Stimulated activated effector memory CD8-positive, alpha-beta T cell treated with anti-CD3 and anti-CD28 coated beads, Interleukin-12 subunit alpha, Interleukin-12 subunit beta, amount 100 ng/mL, for 72 hours (primary cell): ENCODE measurements at regions not wholly inside any gene's neighbourhood (a gene's known extent, or its start where the extent isn't known, plus 50 kb on each side); places are given as distances from the start of the nearest gene placed in this dataset.
"Not testable (repeated sequence)": the region's sequence is repeated elsewhere in the genome, so short reads cannot be mapped to it uniquely, and the experiment has no call there.

Experiments used
- ATAC-seq: fragments of 150-1000 bp; cut with Tn5 transposase; 2 replicates; pipeline ENCODE4 v1.10.0; 2021
- DNase-seq, 2 donors: peaks; one replicate each; pipeline ENCODE4 v3.0.0; 2021 to 2022; ENCODE audit warnings: low spot score in 2 of 2
- H3K27ac Mint-ChIP-seq: one replicate; pipeline ENCODE4 v1.8.0; 2022; ENCODE audit warnings: mild to moderate bottlenecking, mixed read lengths
- H3K36me3 Mint-ChIP-seq: one replicate; pipeline ENCODE4 v1.8.0; 2022; ENCODE audit warnings: mild to moderate bottlenecking, mixed read lengths
- H3K4me1 Mint-ChIP-seq: one replicate; pipeline ENCODE4 v1.8.0; 2022; ENCODE audit warnings: mixed read lengths
- H3K4me3 Mint-ChIP-seq: one replicate; pipeline ENCODE4 v1.8.0; 2022; ENCODE audit warnings: mild to moderate bottlenecking, mixed read lengths
- H3K9me3 Mint-ChIP-seq: one replicate; pipeline ENCODE4 v1.8.0; 2022; ENCODE audit warnings: mixed read lengths

- Mint-ChIP-seq H3K27ac (peak overlapping the region; percentile 75), H3K4me3 (no peak overlapping the region), H3K36me3 (no peaks in the 10 kb centered on the region), H3K4me1 (peaks cover 6% of the 10 kb centered on the region), H3K9me3 (no peaks in the 10 kb centered on the region)
- DNase-seq (no peak), ATAC-seq (peak; percentile 28)
These were observed 67.1 kb downstream of the RMI2 start for GRCh38 chr16:11412175-11412904.

DNA sequence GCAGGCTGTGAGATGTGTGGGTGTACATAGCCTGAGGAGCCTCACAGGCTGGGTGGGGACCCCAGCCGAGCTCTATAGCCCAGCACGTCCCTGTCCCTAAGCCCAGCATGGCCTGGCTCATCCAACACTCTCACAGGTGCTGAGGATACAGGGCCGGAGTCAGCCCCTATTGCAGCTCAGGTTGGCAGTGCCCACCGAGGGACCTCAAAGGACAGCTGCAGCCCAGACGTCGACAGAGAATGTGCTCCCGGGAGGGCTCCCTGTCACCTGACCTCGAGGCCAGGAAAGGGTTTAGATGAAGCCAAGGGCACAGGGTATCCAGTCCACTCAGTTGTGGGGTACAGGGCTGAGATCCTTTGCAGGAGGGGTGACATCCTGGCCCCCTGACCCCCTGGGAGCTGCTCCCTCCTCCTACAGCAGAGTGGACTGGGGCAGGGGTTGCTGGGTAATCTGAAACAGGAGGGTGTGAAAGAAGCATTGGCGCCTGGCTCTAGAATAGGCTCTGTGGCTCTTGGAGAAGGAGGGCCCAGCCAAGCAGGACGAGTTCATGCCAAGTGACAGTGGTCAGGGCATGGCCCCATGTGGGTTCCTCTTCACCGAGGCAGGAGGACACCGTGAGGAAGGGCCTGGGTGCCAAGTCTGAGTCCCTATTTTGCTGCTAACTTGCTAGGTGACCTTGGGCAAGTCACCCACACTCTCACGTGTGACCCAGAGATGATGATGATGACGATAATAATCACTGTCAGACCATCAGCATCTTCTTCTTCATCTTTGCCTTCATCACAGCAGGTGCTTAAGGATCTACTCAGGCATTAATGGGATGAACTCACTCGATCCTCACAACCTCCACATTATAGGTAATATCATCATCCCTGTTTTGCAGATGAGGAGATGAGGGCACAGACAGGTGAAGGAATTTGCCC is 68.0 kb downstream of the RMI2 start:
- no peak overlapping the region for H3K4me3 Mint-ChIP-seq
- ATAC-seq (no peak), DNase-seq (no peak)
- no peak overlapping the region for H3K27ac Mint-ChIP-seq
- H3K9me3 Mint-ChIP-seq = no peaks in the 10 kb centered on the region
- peaks cover 6% of the 10 kb centered on the region for H3K4me1 Mint-ChIP-seq
- H3K36me3 Mint-ChIP-seq = no peaks in the 10 kb centered on the region

DNA sequence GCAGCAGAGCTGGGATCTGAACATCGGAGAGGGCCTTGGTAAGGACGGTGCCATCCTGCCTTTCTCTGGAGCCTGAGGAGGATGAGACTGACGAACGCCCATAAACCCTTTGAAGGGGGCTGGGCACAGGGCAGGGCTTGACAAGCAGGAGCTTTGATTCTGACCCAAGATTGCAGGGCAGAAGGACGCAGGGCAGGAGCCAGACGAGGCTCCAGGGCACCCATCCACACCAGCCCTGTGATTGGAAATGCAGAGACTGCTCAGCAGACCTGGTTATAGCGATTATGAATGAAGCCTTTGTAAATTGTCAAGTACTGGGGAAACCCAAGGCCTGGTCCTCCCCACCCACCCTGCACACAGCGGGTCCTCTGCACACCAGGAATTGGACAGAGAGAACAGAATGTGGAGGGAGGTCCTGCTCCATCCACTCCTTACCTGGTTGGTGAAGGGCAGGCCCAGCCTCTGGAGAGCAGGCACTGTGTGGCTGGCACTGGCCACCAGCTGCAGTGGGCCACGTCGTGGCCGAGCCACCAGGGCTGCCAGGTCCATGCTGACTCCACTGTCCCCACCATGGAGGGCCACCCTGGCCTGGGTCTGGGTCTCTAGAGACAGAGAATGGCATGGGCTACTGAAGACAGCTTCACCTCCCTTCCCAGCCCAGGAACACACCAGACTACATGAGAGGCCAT is 68.8 kb downstream of the RMI2 start:
- Mint-ChIP-seq H3K9me3 (no peaks in the 10 kb centered on the region), H3K4me1 (peaks cover 6% of the 10 kb centered on the region), H3K36me3 (no peaks in the 10 kb centered on the region), H3K27ac (no peak overlapping the region), H3K4me3 (no peak overlapping the region)
- no peak for DNase-seq
- no peak for ATAC-seq

- no peak for DNase-seq
- no peak for ATAC-seq
- H3K27ac Mint-ChIP-seq = no peak overlapping the region
These were observed 69.8 kb downstream of the RMI2 start for GRCh38 chr16:11414815-11415775.

DNA sequence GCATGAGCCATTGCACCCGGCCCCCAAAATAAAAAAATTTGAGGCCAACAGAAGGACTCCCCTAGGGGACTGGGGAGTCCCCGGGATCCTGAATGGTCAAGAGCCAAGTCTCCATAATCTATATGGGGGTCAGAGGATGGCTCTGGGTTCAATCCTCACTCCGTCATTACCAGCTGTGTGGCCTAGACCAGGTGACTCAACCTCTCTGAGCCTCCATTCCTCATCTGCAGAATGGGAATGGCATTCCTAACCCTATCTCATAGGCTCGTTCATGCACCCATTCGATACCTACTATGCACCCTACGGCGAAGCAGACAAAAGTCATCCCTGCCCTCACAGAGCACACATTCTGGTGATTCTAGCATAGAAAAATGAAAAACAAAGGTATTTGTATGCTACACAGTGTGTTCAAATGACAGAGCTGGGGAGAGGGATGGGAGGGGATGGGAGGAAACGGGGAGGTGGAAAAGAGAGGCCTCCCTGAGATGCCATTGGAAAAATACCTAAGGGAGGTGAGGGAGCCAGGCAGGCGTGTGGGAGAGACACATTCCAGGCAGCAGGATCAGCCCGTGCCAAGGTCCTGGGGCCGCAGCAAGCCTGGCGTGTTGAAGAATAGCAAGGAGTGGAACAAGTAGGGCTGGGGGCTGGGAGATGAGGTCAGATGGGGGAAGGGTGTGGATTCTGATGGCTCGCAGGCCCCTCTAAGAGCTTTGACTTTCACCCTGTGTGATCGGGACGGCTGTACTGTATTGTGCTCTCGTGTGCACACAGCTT is 71.2 kb downstream of the RMI2 start:
- no peak overlapping the region for H3K27ac Mint-ChIP-seq
- no peaks in the 10 kb centered on the region for H3K36me3 Mint-ChIP-seq
- ATAC-seq (no peak), DNase-seq (no peak)
- H3K4me1 Mint-ChIP-seq = peaks cover 6% of the 10 kb centered on the region
- H3K4me3 Mint-ChIP-seq = no peak overlapping the region
- no peaks in the 10 kb centered on the region for H3K9me3 Mint-ChIP-seq

More at GRCh38 chr16:11414815-11415775, 69.8 kb downstream of the RMI2 start:
- no peak overlapping the region for H3K4me3 Mint-ChIP-seq
- H3K36me3 Mint-ChIP-seq = no peaks in the 10 kb centered on the region
- H3K9me3 Mint-ChIP-seq = no peaks in the 10 kb centered on the region
- H3K4me1 Mint-ChIP-seq = peaks cover 6% of the 10 kb centered on the region

DNA sequence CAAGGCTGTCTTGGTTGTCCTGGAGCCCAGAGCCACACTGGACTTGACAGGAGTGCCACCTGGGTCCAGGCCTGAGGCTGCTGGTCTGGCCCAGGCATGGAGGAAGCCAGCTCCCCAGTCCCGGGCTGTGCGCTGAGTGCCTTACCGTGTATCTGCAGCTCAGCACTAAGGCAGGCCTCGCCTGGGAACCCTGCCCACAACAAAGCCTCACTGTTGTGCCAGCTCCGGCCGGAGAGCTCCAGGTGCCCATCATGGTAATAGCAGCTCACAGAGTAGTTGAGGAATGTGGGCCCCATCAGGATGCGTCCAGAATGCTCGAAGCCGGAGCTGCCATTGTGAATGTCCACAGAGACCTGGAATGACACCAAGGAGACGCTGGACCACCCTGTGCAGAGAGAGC is 72.2 kb downstream of the RMI2 start:
- no peaks in the 10 kb centered on the region for H3K4me1 Mint-ChIP-seq
- H3K4me3 Mint-ChIP-seq = no peak overlapping the region
- H3K36me3 Mint-ChIP-seq = no peaks in the 10 kb centered on the region
- H3K27ac Mint-ChIP-seq = no peak overlapping the region
- DNase-seq = no peak
- H3K9me3 Mint-ChIP-seq = no peaks in the 10 kb centered on the region
- no peak for ATAC-seq

- Mint-ChIP-seq H3K4me3 (no peak overlapping the region), H3K9me3 (no peaks in the 10 kb centered on the region), H3K4me1 (peaks cover 5% of the 10 kb centered on the region), H3K36me3 (no peaks in the 10 kb centered on the region), H3K27ac (no peak overlapping the region)
- DNase-seq (no peak), ATAC-seq (no peak)
These were observed 73.2 kb downstream of the RMI2 start for GRCh38 chr16:11418506-11418905.

- H3K36me3 Mint-ChIP-seq, H3K4me1 Mint-ChIP-seq, DNase-seq, ATAC-seq, H3K4me3 Mint-ChIP-seq, H3K9me3 Mint-ChIP-seq, H3K27ac Mint-ChIP-seq: not testable (repeated sequence)
These were observed 74.8 kb downstream of the RMI2 start for GRCh38 chr16:11420067-11420466.

DNA sequence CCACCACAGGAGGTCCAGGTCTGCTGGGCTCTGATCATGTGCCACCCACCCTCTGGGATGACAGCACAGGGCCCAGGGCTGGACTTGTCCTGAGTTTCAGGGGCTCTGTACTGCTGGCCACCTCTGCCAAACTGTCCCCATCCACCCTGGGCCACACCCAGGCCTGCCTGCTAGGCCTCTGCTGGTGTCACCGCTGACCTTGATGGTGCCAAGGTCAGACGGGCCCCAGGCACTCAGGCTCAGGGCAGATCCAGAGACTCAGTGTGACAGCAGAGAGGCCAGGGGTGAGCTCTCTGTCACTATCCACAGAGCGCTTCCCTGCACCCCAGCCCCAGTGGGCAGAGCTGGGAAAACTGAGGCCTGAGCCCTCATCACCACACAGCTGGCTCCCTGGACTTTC is 75.6 kb downstream of the RMI2 start:
- Mint-ChIP-seq H3K27ac (no peak overlapping the region), H3K4me1 (peaks cover 6% of the 10 kb centered on the region), H3K9me3 (no peaks in the 10 kb centered on the region), H3K36me3 (no peaks in the 10 kb centered on the region), H3K4me3 (no peak overlapping the region)
- DNase-seq (no peak), ATAC-seq (no peak)

DNA sequence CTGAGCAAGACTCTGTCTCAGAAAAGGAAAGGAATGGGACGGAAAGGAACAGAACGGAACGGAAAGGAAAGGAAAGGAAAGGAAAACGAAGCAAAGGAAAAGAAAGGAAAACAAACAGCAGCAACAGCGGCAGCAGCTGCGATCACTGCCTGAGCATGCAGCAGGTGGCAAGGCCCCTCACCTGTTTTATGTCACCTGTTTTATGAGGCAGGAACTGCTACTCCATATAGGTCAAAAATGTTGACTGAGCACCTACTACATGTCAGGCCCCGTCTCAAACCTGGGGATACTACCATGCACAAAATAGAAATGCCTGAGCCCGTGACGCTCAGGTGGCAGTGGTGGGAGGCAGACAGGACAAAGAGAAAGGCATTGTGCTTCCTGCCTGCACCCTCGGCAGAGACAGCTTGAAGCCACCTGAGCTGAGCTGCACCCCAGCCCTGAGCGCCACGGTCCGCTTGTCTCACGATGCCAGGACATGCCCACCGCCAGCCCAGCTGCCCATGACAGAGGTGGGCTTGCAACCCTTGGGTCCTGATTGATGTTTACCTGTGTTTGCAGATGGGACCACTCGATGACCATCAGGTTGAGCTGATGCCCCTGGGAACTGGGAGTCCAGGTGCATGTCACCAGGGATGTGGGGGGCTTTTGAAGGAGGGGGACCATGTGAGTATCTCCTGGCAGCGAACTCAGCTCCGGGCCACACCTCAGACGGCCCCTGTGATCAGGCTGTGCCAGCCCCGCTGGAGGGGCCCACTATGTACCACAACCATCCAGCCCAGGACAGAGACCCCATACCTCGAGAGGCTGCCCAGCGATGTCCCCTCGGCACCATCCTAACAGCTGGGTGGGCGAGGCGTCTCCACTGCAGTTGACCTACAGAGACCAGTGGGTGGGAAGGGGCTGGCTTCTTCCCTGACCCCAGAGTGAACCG is 77.4 kb downstream of the RMI2 start:
- Mint-ChIP-seq H3K4me1 (peaks cover 6% of the 10 kb centered on the region), H3K36me3 (no peaks in the 10 kb centered on the region), H3K4me3 (no peak overlapping the region), H3K27ac (no peak overlapping the region), H3K9me3 (no peaks in the 10 kb centered on the region)
- DNase-seq (no peak), ATAC-seq (no peak)

- Mint-ChIP-seq H3K4me1 (peaks cover 6% of the 10 kb centered on the region), H3K27ac (no peak overlapping the region), H3K9me3 (no peaks in the 10 kb centered on the region), H3K36me3 (no peaks in the 10 kb centered on the region), H3K4me3 (no peak overlapping the region)
- peak; percentile 58 for ATAC-seq
- no peak for DNase-seq
These were observed 78.3 kb downstream of the RMI2 start for GRCh38 chr16:11423315-11424117.

DNA sequence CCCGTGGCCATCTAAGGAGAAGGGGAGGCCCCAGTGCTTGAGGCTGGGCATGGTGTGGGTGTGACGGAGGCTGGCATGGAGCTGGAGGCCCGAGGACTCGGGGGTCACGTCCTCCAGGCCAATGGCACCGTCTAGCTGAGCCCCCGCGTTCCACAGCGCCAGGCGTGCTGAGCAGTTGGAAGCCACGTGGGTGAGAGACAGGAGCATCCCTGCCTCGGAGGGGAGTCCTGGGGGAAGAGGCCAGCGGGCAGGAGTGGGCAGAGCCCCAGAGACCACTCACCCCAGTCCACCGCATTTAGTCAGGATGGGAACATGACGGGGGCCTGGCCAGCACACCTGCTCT is 78.8 kb downstream of the RMI2 start:
- Mint-ChIP-seq H3K4me3 (no peak overlapping the region), H3K4me1 (peaks cover 6% of the 10 kb centered on the region), H3K9me3 (no peaks in the 10 kb centered on the region), H3K36me3 (no peaks in the 10 kb centered on the region), H3K27ac (no peak overlapping the region)
- DNase-seq (no peak), ATAC-seq (peak; percentile 11)

DNA sequence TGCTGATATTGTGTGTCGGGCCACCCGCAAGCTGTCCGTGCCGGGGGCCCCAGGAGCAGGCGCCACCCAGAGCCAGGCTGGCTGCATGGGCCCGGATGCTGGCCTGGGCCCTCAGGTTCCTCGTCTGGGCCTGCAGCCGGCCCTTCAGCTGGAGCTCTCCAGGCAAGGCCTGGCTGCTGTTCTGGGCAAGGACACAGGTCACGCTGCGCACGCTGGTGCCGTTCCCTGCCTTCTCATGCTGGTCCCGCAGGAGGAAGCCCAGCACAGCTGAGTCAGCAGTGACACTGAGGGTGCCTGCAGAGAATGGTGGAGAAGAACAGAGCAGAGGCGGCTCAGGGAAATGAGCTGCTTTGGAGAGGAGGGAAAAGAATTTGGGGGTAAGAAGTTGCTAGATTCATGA is 79.9 kb downstream of the RMI2 start:
- H3K36me3 Mint-ChIP-seq = no peaks in the 10 kb centered on the region
- no peak for DNase-seq
- ATAC-seq = no peak

More for the DNA sequence above, 79.9 kb downstream of the RMI2 start:
- H3K9me3 Mint-ChIP-seq = no peaks in the 10 kb centered on the region
- peaks cover 6% of the 10 kb centered on the region for H3K4me1 Mint-ChIP-seq
- H3K4me3 Mint-ChIP-seq = no peak overlapping the region
- no peak overlapping the region for H3K27ac Mint-ChIP-seq
